ENCODE measurements at regions not wholly inside any gene's neighbourhood (a gene's known extent, or its start where the extent isn't known, plus 50 kb on each side); places are given as distances from the start of the nearest gene placed in this dataset.
"Not testable (repeated sequence)": the region's sequence is repeated elsewhere in the genome, so short reads cannot be mapped to it uniquely, and the experiment has no call there.

GRCh38 chr19:20482721-20483120 lies 82.9 kb downstream of the ZNF737 start:
- DNase-seq, result no peak

- no peak for DNase-seq
Observed at GRCh38 chr19:20481736-20482135, 83.8 kb downstream of the ZNF737 start.

DNA sequence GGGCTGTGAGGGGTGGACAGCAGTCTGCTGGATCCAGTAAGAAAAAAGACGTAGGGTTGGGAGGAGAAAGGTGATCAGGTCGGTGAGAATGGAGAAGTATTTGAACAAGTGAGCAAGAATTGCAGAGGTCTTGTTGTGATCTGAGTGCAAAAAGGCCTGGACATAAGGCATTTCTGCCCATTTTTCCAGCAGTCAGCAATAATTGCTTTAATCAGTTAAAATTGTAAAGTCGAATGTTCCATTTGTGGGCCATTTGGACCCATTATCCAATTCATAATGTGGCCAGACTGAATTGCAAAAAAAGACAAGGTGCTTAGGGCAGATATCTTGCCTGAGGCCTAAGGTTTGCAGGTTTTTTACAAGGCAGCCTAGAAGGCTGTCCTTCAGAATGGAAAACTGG lies 86.1 kb downstream of the ZNF737 start:
- DNase-seq, result no peak

- DNase-seq, result no peak
Observed at GRCh38 chr19:20478936-20479335, 86.6 kb downstream of the ZNF737 start.

DNA sequence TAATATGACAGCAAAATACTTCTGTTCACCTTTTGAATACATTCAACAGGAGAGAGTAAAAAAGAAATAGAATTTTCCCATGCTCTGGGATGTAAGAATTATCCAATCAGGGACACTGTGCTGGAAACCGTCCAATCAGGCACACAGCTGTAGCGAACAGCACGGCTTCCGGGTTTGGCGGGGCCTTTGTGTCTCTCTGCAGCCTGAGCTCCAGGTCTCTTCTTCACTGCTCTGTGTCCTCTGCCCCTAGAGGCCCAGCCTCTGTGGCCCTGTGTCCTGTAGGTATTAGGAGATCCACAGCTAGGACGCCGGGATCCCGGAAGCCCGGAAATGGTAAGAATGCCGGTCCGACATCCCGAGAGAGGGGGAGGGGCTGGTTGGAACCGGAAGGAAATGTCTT lies 92.7 kb downstream of the ZNF737 start:
- no peak for DNase-seq

- no peak for DNase-seq
Observed at GRCh38 chr19:20471431-20471830, 94.2 kb downstream of the ZNF737 start.

DNA sequence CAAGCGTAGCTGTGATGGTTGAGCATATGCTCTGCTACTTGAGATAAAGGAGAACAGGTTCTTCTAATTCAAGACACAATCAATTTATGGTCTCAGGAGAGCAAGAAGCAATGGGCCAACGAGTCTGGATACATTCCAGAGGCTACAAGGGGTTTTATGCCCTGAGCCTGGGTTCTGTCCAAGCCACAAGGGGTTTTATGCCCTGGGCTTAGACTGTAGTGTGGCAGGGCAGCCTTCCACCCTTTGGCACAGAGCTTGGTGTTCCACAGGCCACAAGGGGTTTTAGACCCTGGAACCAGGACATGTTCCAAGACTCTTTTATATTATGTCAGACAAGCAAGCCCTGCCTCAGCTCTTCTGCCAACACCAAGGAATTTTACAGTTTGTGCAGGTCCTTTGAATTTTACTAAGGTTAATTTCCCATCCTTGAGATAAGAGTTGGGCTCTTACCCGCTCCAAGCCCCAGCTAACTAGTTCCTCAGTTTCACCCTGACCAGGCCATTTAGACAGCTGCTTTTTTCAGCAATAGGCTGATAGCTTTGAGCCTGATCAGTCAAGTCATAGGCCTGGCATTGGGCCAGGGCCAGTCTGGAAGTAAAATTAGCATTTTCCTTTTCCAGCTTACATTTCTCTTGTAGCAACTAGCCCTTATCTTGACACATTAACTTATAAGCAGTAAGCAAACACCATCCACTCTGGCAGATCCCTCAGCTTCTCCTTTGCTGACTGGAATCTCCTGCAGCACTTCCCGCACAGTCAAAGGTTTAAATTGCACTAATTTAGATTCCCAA lies 95.0 kb downstream of the ZNF737 start:
- DNase-seq, result no peak

- DNase-seq, result not testable (repeated sequence)
Observed at GRCh38 chr19:20466638-20466990, 99.0 kb downstream of the ZNF737 start.

DNA sequence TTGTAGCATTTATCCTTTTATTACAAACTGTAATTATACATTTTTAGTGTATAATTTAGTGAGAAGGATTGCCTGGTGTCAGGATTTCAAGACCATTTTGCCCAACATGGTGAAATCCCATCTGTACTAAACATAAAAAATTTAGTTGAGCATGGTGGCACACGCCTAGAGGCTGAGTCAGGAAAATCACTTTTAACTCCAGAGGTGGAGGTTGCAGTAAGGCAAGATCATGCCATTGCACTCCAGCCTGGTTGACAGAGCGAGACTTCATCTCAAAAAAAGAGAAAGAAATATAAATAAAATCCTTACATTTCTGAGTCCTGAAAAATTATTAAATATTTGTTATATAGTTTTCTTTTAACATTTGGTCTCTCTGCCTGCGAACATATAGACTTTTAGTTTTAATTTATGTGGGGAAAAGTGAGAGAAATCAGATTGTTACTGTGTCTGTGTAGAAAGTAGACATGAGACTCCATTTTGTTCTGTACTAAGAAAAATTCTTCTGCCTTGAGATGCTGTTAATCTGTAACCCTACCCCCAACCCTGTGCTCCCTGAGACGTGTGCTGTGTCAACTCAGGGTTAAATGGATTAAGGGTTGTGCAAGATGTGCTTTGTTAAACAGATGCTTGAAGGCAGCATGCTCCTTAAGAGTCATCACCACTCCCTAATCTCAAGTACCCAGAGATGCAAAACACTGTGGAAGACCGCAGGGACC lies 99.5 kb downstream of the ZNF737 start:
- not testable (repeated sequence) for DNase-seq

- DNase-seq, result no peak
Observed at GRCh38 chr19:20453425-20453935, 112.1 kb downstream of the ZNF737 start.

DNA sequence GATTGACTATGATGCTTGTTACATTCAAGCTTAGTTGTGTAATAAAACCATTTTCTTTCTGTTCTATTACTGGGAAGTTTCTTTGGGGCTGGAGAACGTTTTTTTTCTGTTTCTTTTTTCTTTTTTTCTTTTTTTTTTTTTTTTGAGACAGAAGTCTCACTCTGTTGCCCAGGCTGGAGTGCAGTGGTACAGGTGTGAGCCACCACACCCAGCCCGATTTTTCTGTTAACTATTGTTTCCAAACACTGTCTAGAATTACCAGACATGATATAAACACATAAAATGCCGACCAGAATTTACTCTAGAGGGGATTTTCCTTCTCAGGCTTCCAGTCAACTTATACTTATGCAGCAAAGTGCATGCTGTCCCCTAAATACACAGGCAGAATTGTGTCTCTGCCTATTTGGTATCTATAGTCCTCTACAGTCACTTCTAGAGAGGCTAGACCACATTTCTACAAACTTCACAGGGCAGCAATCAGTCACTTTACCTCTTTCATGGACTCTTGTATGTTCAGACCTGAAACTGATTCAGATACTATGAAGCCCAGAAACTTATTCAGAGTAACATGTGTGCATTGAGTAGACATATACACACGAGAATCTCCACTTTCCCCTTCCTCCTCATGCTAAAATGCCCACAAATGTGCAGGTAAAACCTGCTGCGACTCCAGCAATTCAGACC lies 121.2 kb downstream of the ZNF737 start:
- no peak for DNase-seq

GRCh38 chr19:20432266-20432842 lies 133.2 kb downstream of the ZNF737 start:
- DNase-seq, result not testable (repeated sequence)

DNA sequence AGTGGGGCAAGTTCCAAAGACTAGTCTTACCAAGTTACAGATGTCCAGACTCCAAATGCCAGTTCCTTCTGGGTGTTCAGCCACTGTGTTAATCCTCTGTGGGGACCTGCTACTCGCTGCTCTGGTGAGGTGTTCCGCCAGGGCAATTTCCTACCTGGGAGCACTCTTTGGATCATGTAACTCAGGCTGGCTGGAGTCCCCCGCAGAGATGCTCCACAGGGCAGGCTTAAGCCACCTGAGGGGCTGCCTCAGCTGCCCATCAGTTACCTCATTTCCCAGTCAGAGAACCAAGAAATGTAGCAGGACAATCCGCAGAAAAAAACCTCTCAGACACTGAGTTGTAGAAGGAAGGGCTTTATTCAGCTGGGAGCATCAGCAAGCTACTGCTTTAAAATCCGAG lies 133.8 kb downstream of the ZNF737 start:
- DNase-seq, result no peak

DNA sequence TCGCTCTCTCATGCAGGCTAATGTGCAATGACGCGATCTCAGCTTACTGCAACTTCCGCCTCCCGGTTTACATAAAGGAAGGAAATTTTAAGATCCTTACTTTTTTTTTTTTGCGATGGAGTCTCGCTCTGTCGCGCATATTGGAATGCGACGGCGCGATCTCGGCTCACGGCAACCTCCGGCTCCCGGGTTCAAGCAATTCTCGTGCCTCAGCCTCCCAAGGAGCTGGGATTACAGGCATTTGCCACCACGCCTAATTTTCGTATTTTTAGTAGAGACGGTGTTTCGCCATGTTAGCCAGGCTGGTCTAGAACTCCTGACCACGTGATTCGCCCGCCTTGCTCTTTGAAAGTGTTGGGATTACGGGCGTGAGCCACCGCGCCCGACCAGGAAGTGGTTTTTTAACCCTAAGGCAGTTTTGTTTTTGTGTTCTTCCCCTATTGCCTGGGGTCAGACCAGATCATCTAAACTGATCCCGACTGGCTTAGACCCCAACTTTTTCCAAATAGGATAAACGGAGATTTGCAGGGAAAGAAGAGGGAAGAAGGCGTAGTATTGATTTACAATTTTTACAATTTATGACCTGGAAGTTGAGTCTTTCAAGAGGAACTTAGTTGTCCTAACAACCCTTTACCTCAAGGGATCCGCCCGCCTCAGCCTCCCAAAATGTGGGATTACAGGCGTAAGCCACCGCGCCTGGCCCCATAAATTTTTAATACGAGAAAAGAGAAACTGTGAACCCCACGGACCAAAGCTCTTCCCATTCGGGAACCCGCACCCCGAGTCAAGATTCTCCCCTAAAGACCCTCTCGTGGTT lies 142.0 kb downstream of the ZNF737 start:
- DNase-seq, result no peak

DNA sequence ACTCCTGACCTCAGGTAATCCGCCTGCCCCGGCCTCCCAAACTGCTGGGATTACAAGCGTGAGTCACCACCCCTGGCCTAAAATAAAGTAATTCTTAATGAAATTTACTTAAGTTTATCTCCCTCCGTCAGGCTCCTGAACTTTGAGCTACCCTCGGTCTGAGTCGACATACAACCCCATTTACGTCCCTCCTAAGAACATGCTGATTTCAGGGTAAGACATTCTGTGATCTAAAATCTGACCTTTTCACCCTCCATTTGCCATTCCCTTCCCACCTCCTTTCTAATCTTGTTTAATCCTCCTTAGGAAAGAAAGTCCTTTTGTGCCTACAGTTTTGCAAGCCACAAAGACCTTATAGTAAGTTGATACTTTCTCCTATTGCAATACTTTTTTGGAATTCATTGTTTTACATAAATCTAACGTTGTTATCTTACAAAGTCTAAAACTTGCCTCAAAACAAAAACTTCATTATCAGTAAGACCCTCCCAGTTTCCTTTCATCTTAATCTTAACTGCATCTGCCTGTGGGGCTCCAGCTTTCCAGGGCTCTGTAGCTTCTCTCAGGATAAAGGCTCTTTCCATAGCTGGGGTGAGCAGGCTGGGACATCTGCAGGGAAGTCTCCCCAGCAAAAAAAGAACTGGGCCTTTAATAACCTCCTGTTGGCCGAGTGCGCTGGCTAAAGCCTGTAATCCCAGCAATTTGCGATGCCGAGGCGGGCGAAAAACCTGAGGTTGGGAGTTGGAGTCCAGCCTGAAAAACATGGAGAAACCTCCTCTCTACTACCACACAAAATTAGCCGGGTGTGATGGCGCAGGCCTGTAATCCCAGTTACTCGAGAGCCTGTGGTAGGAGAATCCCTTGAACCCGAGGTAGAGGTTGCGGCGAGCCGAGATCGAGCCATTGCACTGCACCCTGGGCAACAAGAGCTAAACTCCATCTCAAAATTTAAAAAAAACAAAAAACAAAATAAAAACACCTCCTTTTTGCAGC lies 143.1 kb downstream of the ZNF737 start:
- no peak for DNase-seq

DNA sequence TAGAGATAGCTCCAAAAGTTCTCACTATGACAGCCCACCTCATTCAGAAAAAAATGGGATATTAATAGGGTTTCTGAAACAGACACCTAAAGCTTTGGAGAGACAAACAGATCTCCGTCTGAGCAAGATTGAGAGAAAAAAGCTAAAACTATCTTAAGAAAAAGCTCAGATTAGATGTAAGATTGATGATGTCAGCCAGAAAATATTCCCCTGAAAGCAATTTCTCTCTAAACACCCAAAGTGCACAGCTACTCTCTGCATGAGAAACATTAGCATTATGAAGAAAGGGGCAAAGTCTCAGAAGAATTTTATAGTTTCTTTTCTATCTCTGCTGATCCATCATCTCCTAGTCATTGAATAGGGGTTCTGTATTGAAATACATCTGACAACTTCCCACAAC lies 148.9 kb downstream of the ZNF737 start:
- no peak for DNase-seq

- DNase-seq, result no peak
Observed at GRCh38 chr19:20414120-20414519, 151.5 kb downstream of the ZNF737 start.

DNA sequence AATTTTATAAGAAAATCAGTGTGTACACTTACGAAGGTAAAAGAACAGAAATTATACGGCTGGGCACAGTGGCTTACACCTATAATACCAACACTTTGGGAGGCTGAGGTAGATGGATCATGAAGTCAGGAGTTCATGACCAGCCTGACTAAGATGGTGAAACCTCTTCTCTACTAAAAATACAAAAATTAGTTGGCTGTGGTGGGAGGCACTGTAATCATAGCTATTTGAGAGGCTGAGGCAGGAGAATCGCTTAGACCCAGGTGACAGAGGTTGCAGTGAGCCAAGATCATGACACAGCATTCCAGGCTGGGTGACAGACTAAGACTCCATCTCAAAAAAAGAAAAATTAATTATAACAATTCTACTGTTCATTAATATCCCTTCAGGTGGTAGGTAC lies 151.9 kb downstream of the ZNF737 start:
- no peak for DNase-seq

DNA sequence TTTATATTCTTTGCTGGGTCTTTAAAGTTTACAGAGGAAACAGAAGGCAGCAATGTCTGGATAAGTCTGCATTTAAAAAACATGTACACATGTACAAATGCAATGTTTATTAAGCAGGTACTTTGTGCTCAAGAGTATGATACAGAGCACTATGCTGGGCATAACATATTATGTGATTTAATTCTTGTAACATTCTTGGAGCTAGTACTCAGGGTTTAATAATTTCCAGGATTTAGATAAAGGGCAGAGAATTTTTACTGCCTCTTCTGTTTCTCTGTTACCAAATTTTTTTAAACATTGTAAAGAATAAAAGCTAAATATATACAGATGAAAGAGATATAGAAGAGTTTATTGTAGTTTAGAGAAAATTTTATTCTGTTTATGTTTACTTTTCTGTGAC lies 152.7 kb downstream of the ZNF737 start:
- DNase-seq, result no peak

GRCh38 chr19:20397292-20397691 lies 168.3 kb downstream of the ZNF737 start:
- DNase-seq, result no peak

DNA sequence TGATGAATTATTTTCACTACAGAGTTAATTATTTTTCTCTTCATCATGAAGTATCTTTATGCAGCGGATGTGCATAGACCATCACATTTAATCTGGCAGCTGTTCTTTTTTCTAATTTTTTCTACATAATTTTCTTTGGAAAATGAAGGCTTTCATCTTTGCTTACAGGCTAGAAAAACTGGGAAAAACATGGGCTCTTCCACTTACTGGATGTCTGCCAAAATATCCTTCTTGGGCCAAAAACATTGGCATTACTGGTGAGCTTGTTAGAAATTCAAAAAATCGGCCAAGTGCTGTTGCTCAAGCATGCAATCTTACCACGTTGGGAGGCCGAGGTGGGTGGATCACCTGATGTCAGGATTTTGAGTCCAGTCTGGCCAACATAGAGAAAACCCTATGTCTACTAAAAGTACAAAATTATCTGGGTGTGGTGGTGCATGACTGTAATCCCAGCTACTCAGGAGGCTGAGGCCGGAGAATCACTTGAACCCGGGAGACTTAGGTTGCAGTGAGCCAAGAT lies 176.8 kb downstream of the ZNF737 start:
- DNase-seq, result peak; percentile 2

Measured in NCI-H1105 treated with DMSO at 0.1 percent for 48 hours (cell line).